GM18502 (cell line): ENCODE measurements at regions not wholly inside any gene's neighbourhood (a gene's known extent, or its start where the extent isn't known, plus 50 kb on each side); places are given as distances from the start of the nearest gene placed in this dataset.

Source experiments
- ATAC-seq: cut with Tn5 transposase; IDR thresholded peaks from one replicate; pipeline ENCODE4 v1.9.1; 2021; ENCODE audit warnings: mild to moderate bottlenecking; ENCODE audit not compliant: unreplicated experiment, poor library complexity

DNA sequence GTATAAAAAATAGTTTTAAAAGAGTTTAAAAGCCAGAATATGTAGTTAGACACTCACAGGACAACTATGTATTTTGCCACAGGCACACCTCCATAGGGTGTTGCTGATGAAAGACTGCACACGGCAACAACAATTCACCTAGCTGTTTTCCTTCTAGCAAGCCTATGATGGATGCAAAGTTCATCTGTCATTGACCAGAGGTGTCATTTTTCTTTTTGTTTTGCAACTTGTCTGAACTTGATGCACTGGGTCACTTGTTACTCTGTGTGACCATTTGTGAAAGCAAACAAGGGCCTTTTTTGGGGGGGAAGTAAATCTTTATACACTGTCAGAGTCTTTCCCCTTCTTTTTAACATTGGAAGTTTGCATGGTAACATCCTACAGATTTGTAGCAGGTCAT is 258.0 kb upstream of the SEMA3A start:
- no peak for ATAC-seq

DNA sequence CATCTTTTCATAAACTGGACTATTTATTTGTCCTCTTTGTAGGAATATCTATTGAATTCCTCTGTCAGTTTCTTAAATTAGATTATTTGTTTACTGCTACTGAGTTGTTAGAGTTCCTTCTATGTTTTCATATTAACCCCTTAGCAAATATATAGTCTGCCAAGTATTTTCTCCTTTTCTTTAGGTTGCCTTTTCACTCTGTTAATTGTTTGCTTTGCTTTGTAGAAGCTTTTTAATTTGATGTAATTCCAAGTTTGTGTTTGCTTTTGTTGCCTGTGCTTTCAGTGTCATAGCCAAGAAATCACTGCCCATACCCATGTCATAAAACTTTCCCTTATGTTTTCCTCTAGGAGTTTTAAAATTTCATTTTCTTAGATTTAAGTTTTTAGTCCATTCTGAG is 256.2 kb upstream of the SEMA3A start:
- ATAC-seq = no peak

DNA sequence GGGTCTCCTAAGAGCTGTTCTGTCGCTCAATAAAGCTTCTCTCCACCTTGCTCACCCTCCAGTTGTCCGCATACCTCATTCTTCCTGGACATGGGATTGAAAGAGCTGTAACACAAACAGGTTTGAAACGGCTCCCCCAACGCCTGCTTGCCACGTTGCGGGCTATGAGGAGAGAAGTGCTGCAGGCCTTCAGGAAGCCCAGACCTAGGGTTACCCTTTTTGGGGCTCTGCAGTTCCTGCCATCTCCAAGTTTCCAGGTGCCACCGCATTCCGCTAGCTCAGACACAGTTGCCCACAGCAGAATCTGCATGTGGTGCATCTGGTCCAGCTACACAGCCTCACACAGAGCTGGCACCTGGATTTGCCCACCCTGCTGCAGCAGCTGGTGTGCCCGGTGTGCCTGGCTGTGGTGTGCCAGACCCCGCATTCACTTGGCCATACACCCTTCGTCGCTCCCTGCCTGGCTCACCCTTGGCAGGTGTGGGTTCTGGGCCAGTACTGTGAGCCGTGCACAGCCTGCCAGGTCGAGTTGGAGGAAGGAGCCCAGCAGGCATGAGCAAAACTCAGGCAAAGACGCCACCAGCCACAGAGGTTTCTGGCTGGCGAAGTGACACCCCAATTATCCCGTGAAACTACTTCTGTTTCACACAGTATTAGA is 253.2 kb upstream of the SEMA3A start:
- ATAC-seq = no peak

DNA sequence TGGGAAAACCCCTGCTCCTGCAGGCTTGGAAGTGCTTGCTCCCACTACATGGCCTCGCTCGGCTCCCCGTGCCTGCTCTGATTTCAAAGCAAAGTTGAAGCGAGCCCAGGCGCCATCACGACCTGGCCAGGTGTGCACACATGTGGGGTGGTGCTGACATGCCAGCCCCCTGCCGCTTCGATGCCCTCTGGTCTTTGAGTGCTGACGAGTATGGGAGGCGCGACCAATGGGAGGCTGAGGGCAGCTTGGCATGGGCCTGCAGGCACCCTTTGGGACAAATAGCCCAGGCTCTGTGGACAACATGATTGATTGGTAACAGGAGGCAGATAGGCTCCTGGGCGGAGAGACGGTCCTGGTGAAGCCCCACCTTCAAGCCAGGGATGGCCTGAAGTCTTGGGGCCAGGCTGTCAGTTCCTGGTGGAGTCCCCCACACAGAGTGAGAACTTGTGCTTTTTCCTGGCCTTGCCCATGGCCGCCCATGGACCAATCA is 252.4 kb upstream of the SEMA3A start:
- no peak for ATAC-seq

DNA sequence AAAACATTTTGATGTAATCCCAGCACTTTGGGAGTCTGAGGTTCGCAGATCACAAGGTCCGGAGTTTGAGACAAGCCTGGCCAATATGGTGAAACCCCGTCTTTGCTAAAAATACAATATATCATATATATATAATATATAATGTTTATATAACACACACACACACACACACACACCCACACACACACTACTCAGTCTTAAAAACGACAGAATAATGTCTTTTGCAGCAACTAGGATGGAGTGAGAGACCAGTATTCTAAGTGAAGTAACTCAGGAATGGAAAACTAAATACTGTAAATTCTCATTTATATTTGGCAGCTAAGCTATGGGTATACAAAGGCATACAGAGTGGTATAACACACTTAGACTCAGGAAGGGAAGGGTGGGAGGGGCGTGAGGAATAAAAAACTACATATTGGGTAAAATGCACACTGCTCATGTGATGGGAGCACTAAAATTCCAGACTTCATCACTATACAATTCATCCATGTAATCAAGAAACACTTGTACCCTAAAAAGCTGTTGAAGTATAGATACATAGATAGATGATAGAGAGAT is 231.2 kb upstream of the SEMA3A start:
- no peak for ATAC-seq

DNA sequence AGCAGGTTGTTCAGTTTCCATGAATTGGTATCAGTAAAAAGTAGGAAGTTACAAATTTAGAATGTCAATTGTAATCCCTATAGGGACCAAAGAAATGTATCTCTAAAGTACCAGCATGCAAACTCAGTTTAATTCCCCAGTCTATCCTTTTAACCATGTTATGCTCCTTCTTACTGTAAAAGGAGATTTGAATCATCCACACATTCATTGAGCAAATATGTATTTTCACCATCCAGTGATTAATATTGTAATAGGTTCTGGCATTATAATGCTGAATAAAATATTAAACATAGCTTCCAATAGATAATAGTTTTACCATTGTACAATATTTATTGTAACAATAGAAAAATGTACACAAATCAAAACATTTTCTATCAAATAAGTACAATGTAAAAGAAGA is 228.2 kb upstream of the SEMA3A start:
- no peak for ATAC-seq

DNA sequence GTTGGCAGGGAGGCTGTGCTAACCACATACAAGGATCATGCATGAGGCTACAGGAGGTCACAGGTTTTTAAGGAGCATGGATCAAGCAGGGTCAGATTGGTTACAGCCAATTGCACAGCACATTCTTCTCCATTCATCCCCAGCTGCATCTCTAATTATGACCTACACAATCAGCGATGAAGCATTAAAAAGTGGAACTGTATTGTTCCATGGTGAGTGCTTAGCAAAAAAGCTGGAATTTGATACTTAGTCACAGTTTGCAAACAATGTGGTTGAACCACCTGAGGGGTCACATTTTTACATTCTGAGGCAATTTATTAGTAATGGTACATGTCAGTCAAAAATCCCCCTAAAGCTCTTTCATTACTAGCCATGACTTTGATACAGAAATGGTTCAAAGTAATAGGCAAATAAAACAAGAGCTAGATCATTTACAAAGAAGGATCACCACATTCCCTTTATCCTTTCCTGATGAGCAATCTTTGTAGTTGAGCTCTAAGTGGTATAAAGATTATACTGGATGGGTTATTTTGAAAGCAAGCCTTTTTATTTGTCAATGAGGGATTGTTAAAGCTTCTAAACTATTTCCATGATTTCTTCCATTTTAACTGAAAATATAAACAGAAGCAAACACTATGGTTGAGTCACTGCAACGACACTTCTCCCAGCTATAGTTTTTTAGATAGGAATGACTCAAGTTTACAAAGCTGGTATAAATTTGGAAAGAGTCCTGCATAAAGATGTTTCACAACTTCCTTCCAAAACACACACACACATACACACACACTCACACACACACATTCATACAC is 217.8 kb upstream of the SEMA3A start:
- ATAC-seq = no peak

DNA sequence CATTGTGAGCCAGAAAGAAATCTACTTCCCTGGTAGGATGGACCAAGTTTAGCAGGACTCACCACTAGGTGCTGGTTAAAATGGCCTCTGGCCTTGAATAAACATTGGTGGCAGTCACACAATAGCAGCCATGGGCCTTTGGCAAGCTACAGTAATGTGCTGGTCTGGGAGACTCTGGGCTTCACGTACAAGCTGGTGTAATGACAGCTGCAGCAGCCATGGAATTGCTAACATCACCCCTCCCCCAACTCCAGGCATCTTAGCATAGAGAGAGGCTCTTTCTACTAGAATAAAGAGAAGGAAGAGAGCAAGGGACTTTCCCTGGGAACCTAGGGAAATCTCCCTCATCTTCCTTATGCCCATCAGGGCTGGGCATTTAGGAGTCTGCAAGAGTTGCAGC is 205.1 kb upstream of the SEMA3A start:
- no peak for ATAC-seq

DNA sequence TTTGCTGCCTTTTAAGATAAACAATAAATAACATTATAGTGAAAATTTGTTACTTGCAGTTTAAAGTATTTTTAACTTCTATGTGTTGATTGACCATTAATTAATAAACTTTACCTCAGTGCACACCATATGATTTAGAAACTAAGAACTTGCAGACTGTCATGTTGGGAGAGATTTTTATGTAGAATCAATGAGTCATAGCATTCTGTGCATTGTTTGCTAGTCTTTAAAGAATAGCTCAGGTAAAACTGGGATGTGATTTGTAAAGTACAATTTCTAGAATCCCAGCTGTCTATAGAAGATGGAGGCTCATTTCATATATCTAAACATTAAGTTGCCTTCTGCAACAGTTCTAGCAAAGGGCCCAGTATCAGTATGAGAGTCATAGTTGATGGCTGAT is 199.6 kb upstream of the SEMA3A start:
- ATAC-seq = no peak

DNA sequence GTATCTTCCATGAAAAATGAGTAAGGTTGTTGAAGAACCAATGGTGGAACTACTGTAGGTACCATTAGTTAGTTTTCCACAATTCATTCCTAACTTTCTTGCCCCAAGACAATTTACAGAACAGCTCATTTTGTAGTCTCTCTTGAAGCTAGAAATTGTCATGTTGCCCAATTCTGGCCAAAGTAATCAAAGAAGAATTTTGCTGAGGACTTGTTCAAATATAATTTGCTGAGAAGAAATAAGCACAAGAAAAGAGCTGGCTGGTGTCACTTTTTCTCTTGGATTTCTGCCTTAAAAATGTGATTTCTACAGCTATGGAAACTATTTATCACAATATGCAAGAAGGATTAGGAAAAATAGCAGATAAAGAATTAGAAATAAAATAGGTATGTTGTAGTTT is 199.2 kb upstream of the SEMA3A start:
- ATAC-seq = no peak

DNA sequence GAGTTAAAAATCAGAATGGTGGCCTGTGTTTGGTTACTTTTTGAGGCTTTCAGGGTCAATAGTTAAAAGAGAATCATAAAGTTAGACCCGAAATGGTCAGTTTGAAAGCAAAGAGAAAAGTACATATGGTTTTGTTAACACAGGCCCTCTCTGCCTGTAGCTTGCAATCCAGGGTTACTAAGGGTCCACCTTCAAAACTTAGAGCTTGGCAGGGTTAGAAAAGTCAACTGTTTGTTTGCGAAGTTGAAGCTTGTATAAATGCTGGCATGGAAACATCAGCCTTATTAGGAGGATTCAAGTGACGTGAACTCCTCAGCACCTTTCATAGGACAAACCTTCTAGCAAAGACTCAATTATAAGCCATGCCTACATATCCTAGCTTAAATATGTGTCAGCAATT is 196.3 kb upstream of the SEMA3A start:
- no peak for ATAC-seq

DNA sequence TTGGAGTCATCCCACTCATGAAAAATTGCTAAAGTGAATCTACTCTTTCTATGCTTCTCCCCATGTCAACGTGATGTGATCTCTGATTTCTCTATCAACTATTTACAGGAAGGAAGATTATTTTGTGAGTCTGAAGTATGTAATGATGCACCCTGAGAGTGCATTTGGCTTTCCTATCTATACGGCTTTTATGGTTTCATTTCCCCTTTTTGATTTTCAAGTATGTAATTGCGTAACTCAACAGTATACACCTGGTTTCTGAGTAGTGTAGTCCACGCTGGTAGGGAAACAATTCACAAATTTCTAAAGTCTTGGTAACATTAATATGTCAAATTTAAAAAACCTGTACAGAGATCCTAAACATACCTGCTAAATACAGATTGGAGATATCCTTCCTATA is 194.7 kb upstream of the SEMA3A start:
- peak; percentile 97 for ATAC-seq

DNA sequence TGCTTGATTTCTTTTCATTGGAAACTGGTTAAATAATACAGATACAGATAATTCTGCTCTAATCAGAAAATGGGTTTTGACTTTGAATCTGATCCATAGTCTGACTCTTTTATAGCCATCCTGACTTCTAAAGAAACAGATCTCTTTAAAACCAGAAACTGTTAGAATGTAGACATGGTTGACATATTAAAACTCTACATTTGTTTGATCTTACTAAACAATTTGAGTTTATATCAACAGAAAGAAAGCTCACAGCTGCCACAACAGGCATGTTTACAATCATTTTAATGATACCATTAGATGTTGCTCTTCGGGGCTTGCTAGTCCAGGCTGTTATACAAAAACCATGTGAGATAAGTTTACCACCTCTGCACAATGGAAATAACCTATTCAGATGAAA is 193.0 kb upstream of the SEMA3A start:
- no peak for ATAC-seq

DNA sequence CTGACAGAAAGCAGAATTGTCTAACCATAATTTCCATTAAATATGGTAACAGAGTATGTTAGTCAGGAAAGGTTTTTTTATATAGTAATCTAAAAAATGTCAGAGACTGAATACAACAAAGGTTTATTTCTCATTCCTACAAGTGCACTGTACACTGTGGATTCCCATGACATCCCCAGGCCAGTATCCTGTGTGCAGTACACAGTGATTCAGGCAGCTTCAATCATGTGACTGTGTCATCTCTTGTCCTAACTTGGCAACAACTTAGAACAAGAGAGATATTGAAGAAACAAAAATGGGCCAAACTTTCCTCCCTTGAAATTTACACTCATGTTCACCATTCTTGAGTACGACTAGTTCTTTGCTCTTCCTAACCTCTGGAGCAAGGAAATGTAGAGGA is 189.8 kb upstream of the SEMA3A start:
- ATAC-seq = no peak

DNA sequence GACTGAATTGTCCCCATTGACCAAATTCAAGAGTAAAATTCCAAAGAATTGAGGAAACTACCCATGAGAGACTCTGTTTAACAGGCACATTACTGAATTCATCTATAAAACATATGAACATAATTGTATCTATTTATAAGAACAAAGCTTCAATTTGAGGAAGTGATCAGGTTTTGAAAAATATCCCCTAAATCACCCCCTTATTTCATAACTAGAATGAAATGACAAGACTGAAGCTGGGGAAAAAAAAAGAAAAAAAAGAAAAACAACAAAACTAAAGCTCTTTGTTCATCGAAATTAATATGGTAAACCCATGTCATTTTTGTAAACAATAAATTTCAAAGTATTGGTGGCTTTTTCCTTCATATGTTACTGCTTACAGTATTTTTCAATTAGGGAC is 184.9 kb upstream of the SEMA3A start:
- ATAC-seq = no peak

DNA sequence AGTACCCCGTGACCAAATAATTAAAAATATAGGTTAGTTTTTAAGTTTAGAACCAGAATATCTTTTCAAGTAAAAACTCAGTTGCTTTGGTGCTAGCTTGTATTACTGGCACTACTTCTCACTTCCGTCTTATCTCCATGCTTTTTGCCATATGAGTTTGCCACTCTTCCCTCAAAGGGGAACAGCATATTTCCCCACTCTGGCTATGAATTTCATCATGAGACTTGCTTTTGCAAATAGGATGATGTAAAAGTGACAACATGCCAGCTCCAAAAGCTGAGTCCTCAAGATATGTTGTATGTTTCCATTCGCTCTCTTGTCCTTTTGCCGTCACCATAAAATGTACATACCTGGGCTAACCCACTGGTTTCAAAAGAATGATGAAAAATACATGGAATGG is 178.1 kb upstream of the SEMA3A start:
- no peak for ATAC-seq

DNA sequence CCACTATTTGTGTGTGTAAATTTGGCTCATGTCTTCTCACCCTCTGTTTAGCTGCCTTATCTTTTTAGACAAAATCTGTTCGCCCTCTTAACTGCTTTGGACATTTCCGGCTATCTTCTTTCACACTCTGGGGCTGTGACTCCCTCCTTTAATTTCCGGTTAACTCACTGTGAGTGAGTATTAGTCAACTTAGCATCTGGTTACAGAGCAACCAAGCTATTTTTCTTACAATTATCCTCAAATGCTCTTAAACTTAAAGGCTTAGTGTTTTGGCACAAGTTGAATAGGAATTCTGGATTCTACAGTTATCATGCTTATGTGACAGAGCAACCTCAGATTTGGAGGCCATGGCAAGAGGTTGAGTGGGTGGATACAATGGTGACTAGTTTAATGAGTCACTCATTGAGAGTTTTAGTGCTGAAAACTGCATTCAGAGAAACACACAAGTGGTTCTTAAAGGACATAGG is 177.6 kb upstream of the SEMA3A start:
- ATAC-seq = no peak

DNA sequence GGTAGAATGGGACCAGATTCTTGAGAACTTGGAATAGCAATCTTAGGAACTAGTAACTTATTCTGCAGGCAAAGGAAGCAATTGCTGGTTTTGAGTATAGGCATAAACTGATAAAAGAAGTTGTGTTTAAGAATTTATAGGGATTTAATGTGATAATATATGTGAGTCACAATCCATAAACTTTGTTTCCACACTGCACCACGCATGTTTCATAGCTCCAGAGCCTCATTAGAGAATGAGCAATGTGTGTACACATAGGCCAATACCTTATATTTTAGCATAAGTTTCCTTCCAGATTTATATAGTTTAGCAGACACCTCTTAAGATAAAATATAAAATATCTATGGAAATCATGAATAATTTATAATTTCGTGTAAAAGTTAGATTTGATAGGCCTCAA is 175.5 kb upstream of the SEMA3A start:
- ATAC-seq = no peak

DNA sequence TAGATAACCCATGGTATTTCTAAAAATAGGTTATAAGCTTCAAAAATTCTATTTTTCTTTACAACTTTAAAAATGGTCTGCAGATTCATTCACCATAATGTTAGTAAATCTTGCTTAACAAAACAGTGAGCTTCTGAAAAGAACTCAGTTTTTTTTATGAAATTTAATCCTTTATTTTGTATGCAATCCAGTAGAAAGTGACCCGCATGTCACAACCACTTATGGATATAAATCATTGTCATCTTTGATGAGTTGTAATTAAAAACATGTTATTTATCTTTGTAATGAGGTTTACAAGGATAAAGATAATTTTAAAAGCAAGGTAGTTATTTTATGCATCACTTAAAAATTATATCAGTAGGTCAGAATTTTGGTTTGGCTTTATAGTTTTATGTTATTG is 173.5 kb upstream of the SEMA3A start:
- no peak for ATAC-seq

DNA sequence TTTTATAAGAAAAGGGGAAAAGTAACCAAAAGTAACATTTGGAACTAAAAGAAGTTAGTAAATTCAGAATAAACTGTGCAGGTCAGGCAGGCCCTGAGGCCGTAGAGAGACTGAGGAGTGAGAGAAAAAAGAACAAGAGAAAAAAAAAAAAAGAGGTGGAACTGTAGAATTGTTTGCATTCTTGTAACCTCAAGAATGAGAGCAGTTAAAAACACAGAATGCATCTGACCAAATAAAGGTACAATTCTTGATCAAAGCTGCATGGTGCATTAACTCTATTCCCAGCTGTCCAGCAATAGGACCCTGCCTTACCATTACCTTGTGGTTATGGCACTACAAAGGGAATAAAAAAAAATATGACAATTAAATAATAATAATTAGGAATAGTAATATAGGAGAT is 170.1 kb upstream of the SEMA3A start:
- no peak for ATAC-seq

DNA sequence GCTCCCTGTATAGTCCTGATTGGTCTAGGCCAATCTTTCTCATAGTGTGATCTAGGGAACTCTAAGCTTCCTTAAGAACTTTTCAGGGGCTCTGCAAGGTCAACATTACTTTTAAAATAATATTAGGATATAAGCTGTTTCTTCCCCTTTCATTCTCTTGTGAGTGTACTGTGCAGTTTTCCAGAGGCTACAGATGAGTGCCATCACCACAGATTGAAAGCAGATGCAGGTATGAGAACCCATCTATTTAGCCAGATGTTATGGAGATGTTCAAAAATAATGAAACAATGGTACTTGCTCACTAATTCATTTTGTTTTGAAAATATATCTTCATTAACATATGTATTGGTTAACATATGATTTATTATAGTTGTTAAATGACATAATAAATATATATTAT is 169.2 kb upstream of the SEMA3A start:
- no peak for ATAC-seq

DNA sequence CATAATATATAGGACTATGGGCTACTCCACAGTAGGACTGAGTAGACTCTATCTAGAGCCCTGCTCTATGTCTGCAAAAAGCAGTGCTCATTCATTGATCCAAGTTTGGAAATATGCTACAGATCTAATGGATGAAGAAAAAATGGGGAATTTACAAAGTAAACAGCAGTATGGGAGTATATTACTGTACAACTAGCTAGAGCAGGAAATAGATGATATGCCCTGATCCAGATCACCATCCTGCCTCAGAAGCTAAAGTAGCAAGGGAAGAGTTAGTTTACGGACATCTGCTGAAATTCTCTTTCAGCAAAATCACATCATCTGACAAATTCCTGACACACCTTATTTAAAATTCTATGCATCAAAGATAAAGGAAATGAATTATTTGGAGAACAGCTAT is 168.2 kb upstream of the SEMA3A start:
- no peak for ATAC-seq
